ENCODE measurements at regions not wholly inside any gene's neighbourhood (a gene's known extent, or its start where the extent isn't known, plus 50 kb on each side); places are given as distances from the start of the nearest gene placed in this dataset.

DNA sequence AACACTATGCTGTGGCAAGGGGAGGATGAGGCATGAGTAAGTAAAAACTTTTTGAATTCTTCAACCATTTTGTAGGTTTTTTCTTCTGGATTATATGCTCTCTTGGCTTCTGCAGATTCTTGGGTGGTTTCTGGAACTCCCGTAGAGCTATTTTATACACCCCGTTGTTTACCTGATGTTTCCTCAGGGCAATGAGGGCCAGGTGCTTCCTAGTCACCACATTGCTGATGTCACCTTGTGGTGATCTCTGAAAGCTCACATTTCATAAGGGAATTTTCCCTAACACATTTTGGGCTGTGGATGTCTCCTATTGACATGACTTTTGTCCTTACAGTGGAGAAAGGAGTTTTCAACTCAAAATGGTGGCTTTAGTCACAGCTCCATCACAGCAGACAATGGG lies 356.6 kb downstream of the PLA2G4A start:
- TF ChIP-seq, protein P1, sequence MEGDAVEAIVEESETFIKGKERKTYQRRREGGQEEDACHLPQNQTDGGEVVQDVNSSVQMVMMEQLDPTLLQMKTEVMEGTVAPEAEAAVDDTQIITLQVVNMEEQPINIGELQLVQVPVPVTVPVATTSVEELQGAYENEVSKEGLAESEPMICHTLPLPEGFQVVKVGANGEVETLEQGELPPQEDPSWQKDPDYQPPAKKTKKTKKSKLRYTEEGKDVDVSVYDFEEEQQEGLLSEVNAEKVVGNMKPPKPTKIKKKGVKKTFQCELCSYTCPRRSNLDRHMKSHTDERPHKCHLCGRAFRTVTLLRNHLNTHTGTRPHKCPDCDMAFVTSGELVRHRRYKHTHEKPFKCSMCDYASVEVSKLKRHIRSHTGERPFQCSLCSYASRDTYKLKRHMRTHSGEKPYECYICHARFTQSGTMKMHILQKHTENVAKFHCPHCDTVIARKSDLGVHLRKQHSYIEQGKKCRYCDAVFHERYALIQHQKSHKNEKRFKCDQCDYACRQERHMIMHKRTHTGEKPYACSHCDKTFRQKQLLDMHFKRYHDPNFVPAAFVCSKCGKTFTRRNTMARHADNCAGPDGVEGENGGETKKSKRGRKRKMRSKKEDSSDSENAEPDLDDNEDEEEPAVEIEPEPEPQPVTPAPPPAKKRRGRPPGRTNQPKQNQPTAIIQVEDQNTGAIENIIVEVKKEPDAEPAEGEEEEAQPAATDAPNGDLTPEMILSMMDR (IDR thresholded peaks at IDR 0.05; ENCODE audit: low read depth, low read length) = no peak
- no peak for DNase-seq (ENCODE audit: extremely low read depth, low read depth)

DNA sequence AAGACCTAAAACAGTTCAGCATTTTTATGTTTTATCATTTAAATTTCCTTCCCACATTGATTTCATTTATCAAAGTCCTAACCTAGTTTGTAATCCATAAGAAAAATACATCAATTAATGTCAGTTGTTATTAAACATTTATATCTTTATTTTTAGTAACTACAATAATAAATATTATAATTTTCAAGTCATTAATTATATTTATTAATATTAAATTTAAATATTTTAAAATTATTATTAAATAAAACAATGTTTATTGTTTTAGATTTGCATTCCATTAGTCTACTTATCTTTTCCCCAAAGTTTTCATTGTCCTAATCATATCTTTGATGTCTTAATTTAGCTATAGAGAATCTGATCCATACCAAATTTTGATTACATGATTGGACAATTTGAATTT lies 368.9 kb downstream of the PLA2G4A start:
- TF ChIP-seq, protein P1 (IDR thresholded peaks at IDR 0.05; ENCODE audit: low read depth, low read length) = no peak
- DNase-seq (ENCODE audit: extremely low read depth, low read depth) = no peak

DNA sequence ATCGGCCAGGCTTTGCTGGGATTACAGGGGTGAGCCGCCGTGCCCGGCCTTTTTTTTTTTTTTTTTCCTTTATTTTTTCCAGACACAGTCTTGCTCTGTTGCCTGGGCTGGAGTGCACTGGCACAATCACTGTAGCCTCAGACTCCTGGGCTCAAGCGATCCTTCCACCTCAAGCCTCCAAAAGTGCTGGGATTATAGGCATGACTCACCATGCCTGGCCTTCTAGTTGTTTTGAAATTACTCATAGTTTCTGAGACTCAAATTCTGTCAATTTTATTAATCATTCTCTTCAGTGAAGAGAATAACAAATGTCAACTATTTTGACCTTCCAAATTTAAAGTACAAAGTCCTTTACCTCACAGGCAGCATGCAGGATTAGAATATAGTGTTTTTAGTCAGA lies 374.5 kb downstream of the PLA2G4A start:
- TF ChIP-seq, protein P1 (IDR thresholded peaks at IDR 0.05; ENCODE audit: low read depth, low read length) = no peak
- no peak for DNase-seq (ENCODE audit: extremely low read depth, low read depth)

DNA sequence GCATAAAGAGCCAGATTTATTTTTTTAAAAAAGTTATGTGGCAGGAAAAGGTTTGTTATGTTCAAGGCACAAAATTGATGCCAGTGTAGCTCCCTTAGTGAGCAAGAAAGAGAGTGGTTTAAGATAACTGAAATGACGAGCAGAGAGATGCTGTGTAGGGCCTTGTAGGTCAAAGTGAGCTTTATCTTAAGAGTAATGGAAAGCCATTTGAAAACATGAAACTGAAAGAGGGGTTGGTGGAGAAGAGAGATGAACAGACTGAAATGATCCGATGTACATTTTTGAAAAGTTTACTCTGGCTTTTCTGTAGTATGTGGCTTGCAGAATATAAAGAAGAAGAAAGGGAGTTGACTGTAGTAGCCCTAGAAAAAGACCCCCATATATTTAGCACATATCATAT lies 383.6 kb downstream of the PLA2G4A start:
- TF ChIP-seq, protein P1 (IDR thresholded peaks at IDR 0.05; ENCODE audit: low read depth, low read length) = no peak

DNA sequence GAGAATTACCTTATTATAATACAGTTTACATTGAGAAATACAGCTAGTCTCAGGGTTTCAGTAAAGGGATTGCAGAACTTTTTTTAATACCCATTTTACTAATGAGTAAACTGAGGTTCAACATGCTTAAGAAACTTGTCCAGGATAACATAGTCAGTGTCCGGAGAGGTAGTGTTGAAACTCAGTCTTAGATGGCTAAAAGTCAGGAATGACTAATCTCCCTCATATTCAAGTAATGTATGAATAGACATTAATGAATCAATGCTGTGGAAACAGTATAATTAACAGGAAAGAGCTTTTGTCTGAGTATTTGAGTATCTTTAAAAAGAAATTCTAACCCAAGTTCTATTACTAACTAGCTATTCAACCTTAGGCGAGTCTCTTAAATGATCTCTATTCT lies 397.6 kb downstream of the PLA2G4A start:
- no peak for DNase-seq (ENCODE audit: extremely low read depth, low read depth)
- TF ChIP-seq, protein P1 (IDR thresholded peaks at IDR 0.05; ENCODE audit: low read depth, low read length) = no peak

More for the DNA sequence above, 383.6 kb downstream of the PLA2G4A start:
- DNase-seq (ENCODE audit: extremely low read depth, low read depth) = no peak

DNA sequence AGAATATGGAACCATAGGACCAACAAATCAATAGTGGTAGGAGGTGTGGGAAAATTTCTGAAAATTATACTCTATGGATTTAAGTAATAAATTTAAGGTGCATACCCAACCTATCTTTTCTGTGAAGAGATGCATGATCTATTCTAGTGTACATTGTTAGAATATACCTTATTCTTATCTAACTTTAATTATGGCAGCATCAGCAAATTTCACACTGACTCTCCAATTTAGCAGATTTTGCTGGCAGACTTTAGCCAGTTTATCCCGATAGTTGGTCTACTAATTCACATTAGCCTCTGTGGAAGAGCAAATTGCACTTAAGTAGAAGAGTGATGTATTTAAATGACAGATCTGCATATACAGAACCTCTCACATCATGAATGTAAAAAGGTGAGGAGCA lies 400.0 kb downstream of the PLA2G4A start:
- DNase-seq (ENCODE audit: extremely low read depth, low read depth) = no peak
- TF ChIP-seq, protein P1 (IDR thresholded peaks at IDR 0.05; ENCODE audit: low read depth, low read length) = no peak

DNA sequence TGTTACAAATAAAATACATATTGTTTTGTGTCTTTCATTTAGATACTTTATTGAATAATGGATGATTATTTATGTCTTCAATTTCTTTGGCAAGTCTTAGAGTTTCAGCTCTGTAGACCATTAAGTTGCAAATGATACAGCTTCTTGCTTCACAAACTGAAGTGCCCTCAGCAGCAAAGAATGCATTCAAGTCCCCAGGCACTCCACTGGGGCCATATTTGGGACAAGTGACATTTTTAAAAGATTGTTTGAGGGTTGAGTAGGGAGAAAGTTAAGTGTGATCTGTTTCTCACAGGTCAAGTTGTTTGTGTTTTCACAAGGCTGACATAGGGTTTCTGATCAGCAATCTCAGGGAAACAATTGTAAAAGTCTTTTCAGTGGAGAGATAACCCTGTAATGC lies 400.7 kb downstream of the PLA2G4A start:
- TF ChIP-seq, protein P1 (IDR thresholded peaks at IDR 0.05; ENCODE audit: low read depth, low read length) = no peak
- DNase-seq (ENCODE audit: extremely low read depth, low read depth) = no peak
